B cell (primary cell): ENCODE measurements at regions not wholly inside any gene's neighbourhood (a gene's known extent, or its start where the extent isn't known, plus 50 kb on each side); places are given as distances from the start of the nearest gene placed in this dataset.

ENCODE experiments used
- ATAC-seq: fragments of 200-7000 bp; cut with Tn5 transposase; one replicate; pipeline ENCODE4 v1.10.0; 2021; ENCODE audit warnings: low read depth, mild to moderate bottlenecking, moderate number of reproducible peaks, moderate library complexity
- CTCF ChIA-PET: fragments of 350-600 bp; sonication (Branson Sonifier 250); formaldehyde crosslinking; loops from one replicate; lab custom pipeline; 2021; ENCODE audit warnings: antibody characterized with exemption, inconsistent platforms; lab: Charles Lee
- POLR2A ChIA-PET: fragments of 350-600 bp; sonication (Branson Sonifier 250); formaldehyde crosslinking; loops from one replicate; lab custom pipeline; 2021; ENCODE audit warnings: antibody characterized with exemption; lab: Charles Lee
- DNase-seq: peaks from one replicate; pipeline ENCODE4 v3.0.0; 2013
- H2AFZ ChIP-seq: 2 replicates; pipeline ENCODE4 v1.6.1; 2012; ENCODE audit warnings: mild to moderate bottlenecking, low read depth, low read length; ENCODE audit not compliant: insufficient read depth, poor library complexity, severe bottlenecking
- H3K27ac ChIP-seq, 2 donors: 1 replicate in 1 of 2; 2 replicates in 1 of 2; pipeline ENCODE4 v1.5.1; 2012 to 2013; ENCODE audit warnings: low read length in 2 of 2, mild to moderate bottlenecking in 2 of 2, moderate library complexity in 1 of 2
- H3K27me3 ChIP-seq, 4 experiments: fragments of 200-600 bp in 1 of 4; sonication (generic) in 1 of 4; replicated peaks in 1 of 4; 1 replicate in 2 of 4; 2 replicates in 2 of 4; pipeline versions ENCODE4 v1.6.1 to v1.7.0; 2013 to 2016; ENCODE audit warnings: low read length in 3 of 4, mild to moderate bottlenecking in 2 of 4, mixed read lengths in 1 of 4, moderate library complexity in 1 of 4; ENCODE audit not compliant: insufficient read depth in 4 of 4, control insufficient read depth in 3 of 4; ENCODE audit errors: control extremely low read depth in 1 of 4
- H3K36me3 ChIP-seq, 2 experiments: replicated peaks in 1 of 2; 1 replicate in 1 of 2; 2 replicates in 1 of 2; pipeline versions ENCODE4 v1.6.1 to v1.7.1; 2013; ENCODE audit warnings: low read length in 1 of 2; ENCODE audit not compliant: insufficient read depth in 2 of 2, control insufficient read depth in 1 of 2; ENCODE audit errors: control extremely low read depth in 1 of 2, extremely low read depth in 1 of 2
- H3K4me1 ChIP-seq, 2 donors: fragments of 200-600 bp in 1 of 2; sonication (generic) in 1 of 2; 1 replicate in 1 of 2; 2 replicates in 1 of 2; pipeline versions ENCODE4 v1.5.1 to v1.6.1; 2013 to 2017; ENCODE audit warnings: low read length in 2 of 2; ENCODE audit not compliant: control insufficient read depth in 2 of 2, insufficient read depth in 2 of 2
- H3K4me2 ChIP-seq: replicated peaks from 2 replicates; pipeline ENCODE3; 2012; ENCODE audit warnings: mild to moderate bottlenecking, low read depth, low read length; ENCODE audit not compliant: poor library complexity, severe bottlenecking
- H3K4me3 ChIP-seq, 5 experiments: fragments of 200-600 bp in 1 of 5; sonication (generic) in 1 of 5; 1 replicate in 3 of 5; 2 replicates in 2 of 5; pipeline versions ENCODE4 v1.5.1 to v1.7.0; 2011 to 2016; ENCODE audit warnings: low read length in 4 of 5, mild to moderate bottlenecking in 4 of 5, low read depth in 2 of 5, control low read depth in 1 of 5, moderate library complexity in 1 of 5; ENCODE audit not compliant: insufficient read depth in 1 of 5; ENCODE audit errors: control extremely low read depth in 1 of 5, extremely low read depth in 1 of 5
- H3K79me2 ChIP-seq: fragments of 200-600 bp; sonication (generic); one replicate; pipeline ENCODE4 v1.6.0; 2016; ENCODE audit warnings: low read length; ENCODE audit not compliant: control insufficient read depth, insufficient read depth
- H3K9ac ChIP-seq: fragments of 200-600 bp; sonication (generic); 2 replicates; pipeline ENCODE4 v1.6.1; 2017; ENCODE audit warnings: mild to moderate bottlenecking, low read length, moderate library complexity
- H3K9me3 ChIP-seq, 3 donors: one replicate each; pipeline versions ENCODE4 v1.6.1 to v1.7.1; 2013; ENCODE audit warnings: low read length in 2 of 3; ENCODE audit not compliant: control insufficient read depth in 2 of 3, insufficient read depth in 1 of 3; ENCODE audit errors: control extremely low read depth in 1 of 3
- H4K20me1 ChIP-seq: 2 replicates; pipeline ENCODE4 v1.6.0; 2012; ENCODE audit warnings: mild to moderate bottlenecking, low read length; ENCODE audit not compliant: insufficient read depth, control insufficient read depth, poor library complexity, severe bottlenecking
- H3K27ac Mint-ChIP-seq: one replicate; pipeline ENCODE4 v1.8.0; 2021; ENCODE audit warnings: mixed read lengths
- H3K27me3 Mint-ChIP-seq: one replicate; pipeline ENCODE4 v1.8.0; 2021; ENCODE audit warnings: mixed read lengths
- H3K4me1 Mint-ChIP-seq: one replicate; pipeline ENCODE4 v1.8.0; 2021; ENCODE audit warnings: mixed read lengths
- H3K4me3 Mint-ChIP-seq: one replicate; pipeline ENCODE4 v1.8.0; 2021; ENCODE audit warnings: mixed read lengths
- H3K9me3 Mint-ChIP-seq: one replicate; pipeline ENCODE4 v1.8.0; 2022; ENCODE audit warnings: mixed read lengths; ENCODE audit not compliant: insufficient read depth
- EZH2 ChIP-seq: IDR thresholded peaks from 2 replicates; pipeline ENCODE4 v1.6.1; 2012; ENCODE audit warnings: borderline replicate concordance, low read depth, mild to moderate bottlenecking, moderate library complexity, low read length; ENCODE audit not compliant: insufficient read depth, poor library complexity, severe bottlenecking
- WGBS: methylation state at CpG from one replicate; pipeline ENCODE4 v1.1.5; 2013; ENCODE audit warnings: missing lambda C conversion rate; ENCODE audit not compliant: insufficient coverage; 5-methylcytosine and 5-hydroxymethylcytosine counted together
- intact Hi-C: fragments of 100-400 bp; cut with micrococcal nuclease; formaldehyde crosslinking; loops from one replicate; pipeline ENCODE4 v1.10.0; 2022
- TF ChIP-seq, protein P1 (sequence below): fragments of 200-600 bp; IDR thresholded peaks from one replicate; pipeline ENCODE4 v1.8.0; 2022; ENCODE audit warnings: antibody characterized with exemption, mild to moderate bottlenecking

DNA sequence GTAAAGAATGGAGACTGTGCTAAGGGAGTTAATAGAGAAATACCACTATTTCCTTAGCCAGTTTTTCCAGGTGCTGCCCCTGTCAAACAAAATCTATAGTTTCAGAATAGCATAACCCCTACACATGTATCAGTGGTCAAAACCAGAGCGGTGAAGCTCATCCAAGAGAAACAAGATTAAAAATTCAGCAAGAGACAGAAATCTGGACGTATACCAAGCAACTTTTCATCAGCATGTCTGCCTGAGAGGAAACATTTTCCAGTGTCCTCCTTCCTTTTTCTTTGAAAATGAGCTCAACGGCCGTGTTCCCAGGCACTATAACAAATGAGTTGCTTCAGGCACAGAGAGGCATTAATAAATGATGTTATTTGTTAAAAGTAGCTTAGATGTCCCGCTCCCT lies 416.5 kb downstream of the BCKDHB start:
- Histone ChIP-seq H2AFZ (no peak overlapping the region), H3K79me2 (no peaks in the 10 kb centered on the region), H3K4me1 (no peaks in the 10 kb centered on the region), H3K9me3 (no peaks in the 10 kb centered on the region), H3K4me2 (no peak overlapping the region), H3K27me3 (no peaks in the 10 kb centered on the region), H3K27ac (no peak overlapping the region), H3K36me3 (no peaks in the 10 kb centered on the region), H3K9ac (no peak overlapping the region), H3K4me3 (no peak overlapping the region), H4K20me1 (no peaks in the 10 kb centered on the region)
- intact Hi-C loops: no loop called here
- DNase-seq: no peak
- ChIA-PET CTCF (no interaction called here), POLR2A (no interaction called here)
- no peak overlapping the region for H3K27ac Mint-ChIP-seq
- no peaks in the 10 kb centered on the region for H3K9me3 Mint-ChIP-seq
- H3K4me1 Mint-ChIP-seq: no peaks in the 10 kb centered on the region
- WGBS: 93% methylated on average over 3 of the region's 5 CpGs
- ATAC-seq: no peak
- TF ChIP-seq, protein P1, sequence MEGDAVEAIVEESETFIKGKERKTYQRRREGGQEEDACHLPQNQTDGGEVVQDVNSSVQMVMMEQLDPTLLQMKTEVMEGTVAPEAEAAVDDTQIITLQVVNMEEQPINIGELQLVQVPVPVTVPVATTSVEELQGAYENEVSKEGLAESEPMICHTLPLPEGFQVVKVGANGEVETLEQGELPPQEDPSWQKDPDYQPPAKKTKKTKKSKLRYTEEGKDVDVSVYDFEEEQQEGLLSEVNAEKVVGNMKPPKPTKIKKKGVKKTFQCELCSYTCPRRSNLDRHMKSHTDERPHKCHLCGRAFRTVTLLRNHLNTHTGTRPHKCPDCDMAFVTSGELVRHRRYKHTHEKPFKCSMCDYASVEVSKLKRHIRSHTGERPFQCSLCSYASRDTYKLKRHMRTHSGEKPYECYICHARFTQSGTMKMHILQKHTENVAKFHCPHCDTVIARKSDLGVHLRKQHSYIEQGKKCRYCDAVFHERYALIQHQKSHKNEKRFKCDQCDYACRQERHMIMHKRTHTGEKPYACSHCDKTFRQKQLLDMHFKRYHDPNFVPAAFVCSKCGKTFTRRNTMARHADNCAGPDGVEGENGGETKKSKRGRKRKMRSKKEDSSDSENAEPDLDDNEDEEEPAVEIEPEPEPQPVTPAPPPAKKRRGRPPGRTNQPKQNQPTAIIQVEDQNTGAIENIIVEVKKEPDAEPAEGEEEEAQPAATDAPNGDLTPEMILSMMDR: no peak
- TF ChIP-seq EZH2: no peak
- H3K27me3 Mint-ChIP-seq: no peaks in the 10 kb centered on the region
- no peak overlapping the region for H3K4me3 Mint-ChIP-seq

DNA sequence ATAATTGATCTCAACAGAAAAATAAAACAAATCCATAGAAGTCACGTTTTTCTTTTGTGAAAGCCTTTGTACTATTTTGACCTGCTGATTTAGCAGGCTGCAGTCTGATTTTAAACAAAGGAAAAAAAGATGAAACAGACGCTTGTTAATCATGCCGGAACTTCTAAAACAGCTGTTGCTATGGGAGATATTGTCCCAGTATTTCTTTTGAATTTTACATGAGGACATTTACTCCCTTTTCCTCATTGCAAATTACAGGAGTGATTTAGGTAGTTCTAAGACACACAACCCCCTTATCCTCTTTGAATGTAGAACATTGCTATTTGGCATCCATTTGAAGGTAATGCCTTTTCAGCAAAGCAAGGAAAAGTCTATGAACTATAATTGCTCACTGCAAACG lies 416.1 kb downstream of the BCKDHB start:
- no peak for DNase-seq
- ChIA-PET CTCF (no interaction called here), POLR2A (no interaction called here)
- H3K4me3 ChIP-seq: no peak overlapping the region
- H3K4me1 Mint-ChIP-seq: no peaks in the 10 kb centered on the region
- no peaks in the 10 kb centered on the region for H3K79me2 ChIP-seq
- H3K9me3 ChIP-seq: no peaks in the 10 kb centered on the region
- H3K27me3 ChIP-seq: no peaks in the 10 kb centered on the region
- no CpG with 5 or more reads among the region's 4 CpGs for WGBS
- no peak for ATAC-seq
- no peaks in the 10 kb centered on the region for H3K9me3 Mint-ChIP-seq
- H3K27ac Mint-ChIP-seq: no peak overlapping the region
- no peak overlapping the region for H3K4me2 ChIP-seq
- no peaks in the 10 kb centered on the region for H3K4me1 ChIP-seq
- no peaks in the 10 kb centered on the region for H3K27me3 Mint-ChIP-seq
- no peak overlapping the region for H3K27ac ChIP-seq
- no peak overlapping the region for H2AFZ ChIP-seq
- no peaks in the 10 kb centered on the region for H3K36me3 ChIP-seq
- H3K9ac ChIP-seq: no peak overlapping the region
- intact Hi-C loops: no loop called here
- no peaks in the 10 kb centered on the region for H4K20me1 ChIP-seq
- TF ChIP-seq EZH2: no peak
- TF ChIP-seq, protein P1: no peak
- no peak overlapping the region for H3K4me3 Mint-ChIP-seq
